ENCODE measurements at regions not wholly inside any gene's neighbourhood (a gene's known extent, or its start where the extent isn't known, plus 50 kb on each side); places are given as distances from the start of the nearest gene placed in this dataset.
"Not testable (repeated sequence)": the region's sequence is repeated elsewhere in the genome, so short reads cannot be mapped to it uniquely, and the experiment has no call there.

- H3K4me1 ChIP-seq; H3K27ac ChIP-seq; H3K27me3 ChIP-seq (ENCODE audit: low read depth); H3K4me3 ChIP-seq; intact Hi-C loops (cut with DNase I); DNase-seq; H3K36me3 ChIP-seq; H3K9me3 ChIP-seq: not testable (repeated sequence)
- ATAC-seq: peak; percentile 56
Observed at GRCh38 chr1:149367472-149368044, 107.3 kb upstream of the NBPF19 start.

GRCh38 chr1:149368337-149368736 lies 106.5 kb upstream of the NBPF19 start:
- H3K36me3 ChIP-seq; H3K27ac ChIP-seq; DNase-seq; H3K4me3 ChIP-seq; H3K27me3 ChIP-seq (ENCODE audit: low read depth); H3K4me1 ChIP-seq; intact Hi-C loops (cut with DNase I); H3K9me3 ChIP-seq; ATAC-seq: not testable (repeated sequence)

GRCh38 chr1:149369081-149369480 lies 105.8 kb upstream of the NBPF19 start:
- ATAC-seq: peak; percentile 79 to 84
- H3K4me3 ChIP-seq; H3K27me3 ChIP-seq (ENCODE audit: low read depth); H3K4me1 ChIP-seq; H3K27ac ChIP-seq; H3K9me3 ChIP-seq; H3K36me3 ChIP-seq; DNase-seq; intact Hi-C loops (cut with DNase I): not testable (repeated sequence)

GRCh38 chr1:149371955-149372354 lies 102.9 kb upstream of the NBPF19 start:
- H3K9me3 ChIP-seq; intact Hi-C loops (cut with DNase I); ATAC-seq; H3K36me3 ChIP-seq; H3K4me1 ChIP-seq; H3K27ac ChIP-seq; H3K4me3 ChIP-seq; DNase-seq; H3K27me3 ChIP-seq (ENCODE audit: low read depth): not testable (repeated sequence)

GRCh38 chr1:149378462-149378861 lies 96.4 kb upstream of the NBPF19 start:
- H3K27ac ChIP-seq; H3K4me3 ChIP-seq; ATAC-seq; DNase-seq; H3K9me3 ChIP-seq; H3K36me3 ChIP-seq; intact Hi-C loops (cut with DNase I); H3K27me3 ChIP-seq (ENCODE audit: low read depth); H3K4me1 ChIP-seq: not testable (repeated sequence)

- intact Hi-C loops (cut with DNase I): not testable (repeated sequence)
Observed at GRCh38 chr1:149390173-149390926, 84.5 kb upstream of the NBPF19 start.

GRCh38 chr1:149390931-149391330 lies 83.9 kb upstream of the NBPF19 start:
- Histone ChIP-seq H3K27ac (peak overlapping the region; percentile 65), H3K4me3 (peak overlapping the region; percentile 48)
- DNase-seq; H3K9me3 ChIP-seq; H3K4me1 ChIP-seq; intact Hi-C loops (cut with DNase I); H3K27me3 ChIP-seq (ENCODE audit: low read depth); H3K36me3 ChIP-seq: not testable (repeated sequence)
- peak in 1 of 2 donors; percentile 58 for ATAC-seq

More at GRCh38 chr1:149390173-149390926, 84.5 kb upstream of the NBPF19 start:
- Histone ChIP-seq H3K27ac (peak overlapping the region; percentile 65), H3K4me3 (peak overlapping the region; percentile 48)
- peak; percentile 93 to 95 for ATAC-seq
- H3K9me3 ChIP-seq; H3K27me3 ChIP-seq (ENCODE audit: low read depth); H3K4me1 ChIP-seq; H3K36me3 ChIP-seq: not testable (repeated sequence)
- DNase-seq: peak; percentile 85

GRCh38 chr1:149395802-149396201 lies 79.0 kb upstream of the NBPF19 start:
- H3K4me1 ChIP-seq; H3K9me3 ChIP-seq; H3K27me3 ChIP-seq (ENCODE audit: low read depth); ATAC-seq; H3K36me3 ChIP-seq; H3K27ac ChIP-seq; DNase-seq; H3K4me3 ChIP-seq; intact Hi-C loops (cut with DNase I): not testable (repeated sequence)

- intact Hi-C loops (cut with DNase I); H3K4me1 ChIP-seq; H3K36me3 ChIP-seq; H3K27me3 ChIP-seq (ENCODE audit: low read depth); ATAC-seq; H3K27ac ChIP-seq; H3K4me3 ChIP-seq; DNase-seq; H3K9me3 ChIP-seq: not testable (repeated sequence)
Observed at GRCh38 chr1:149398527-149398926, 76.3 kb upstream of the NBPF19 start.

GRCh38 chr1:149408404-149408803 lies 66.4 kb upstream of the NBPF19 start:
- DNase-seq; intact Hi-C loops (cut with DNase I); H3K36me3 ChIP-seq; ATAC-seq; H3K4me3 ChIP-seq; H3K9me3 ChIP-seq; H3K27ac ChIP-seq; H3K4me1 ChIP-seq; H3K27me3 ChIP-seq (ENCODE audit: low read depth): not testable (repeated sequence)

GRCh38 chr1:149415373-149415772 lies 59.5 kb upstream of the NBPF19 start:
- H3K27ac ChIP-seq; DNase-seq; H3K27me3 ChIP-seq (ENCODE audit: low read depth); H3K9me3 ChIP-seq; H3K4me1 ChIP-seq; ATAC-seq; H3K36me3 ChIP-seq; intact Hi-C loops (cut with DNase I); H3K4me3 ChIP-seq: not testable (repeated sequence)

- H3K4me1 ChIP-seq; ATAC-seq; H3K27ac ChIP-seq; H3K36me3 ChIP-seq; intact Hi-C loops (cut with DNase I); H3K4me3 ChIP-seq; H3K9me3 ChIP-seq; DNase-seq; H3K27me3 ChIP-seq (ENCODE audit: low read depth): not testable (repeated sequence)
Observed at GRCh38 chr1:149418782-149419181, 56.1 kb upstream of the NBPF19 start.

GRCh38 chr1:149423122-149423521 lies 51.7 kb upstream of the NBPF19 start:
- H3K4me3 ChIP-seq; intact Hi-C loops (cut with DNase I); H3K36me3 ChIP-seq; DNase-seq; H3K27ac ChIP-seq; H3K4me1 ChIP-seq; H3K27me3 ChIP-seq (ENCODE audit: low read depth); ATAC-seq; H3K9me3 ChIP-seq: not testable (repeated sequence)
